ENCODE measurements at regions not wholly inside any gene's neighbourhood (a gene's known extent, or its start where the extent isn't known, plus 50 kb on each side); places are given as distances from the start of the nearest gene placed in this dataset.

GRCh38 chr3:25895443-25895842 is 105.6 kb downstream of the OXSM start:
- no peak for TF ChIP-seq YY1 (IDR thresholded peaks at IDR 0.05; ENCODE audit: insufficient read depth, insufficient replicate concordance, low read depth, low read length)
- no peak for TF ChIP-seq CBX1 (IDR thresholded peaks at IDR 0.05; ENCODE audit: low read depth)
- no peak for TF ChIP-seq ZBTB42 (CRISPR knock-in tag; IDR thresholded peaks at IDR 0.05)
- no peak for TF ChIP-seq ZBTB7B (CRISPR knock-in tag; IDR thresholded peaks at IDR 0.05)
- TF ChIP-seq MXD1 (CRISPR knock-in tag; IDR thresholded peaks at IDR 0.05), result no peak
- TF ChIP-seq ZC3H4 (CRISPR knock-in tag; IDR thresholded peaks at IDR 0.05; ENCODE audit: borderline replicate concordance), result no peak
- TF ChIP-seq SRSF1 (optimal IDR thresholded peaks at IDR 0.05; ENCODE audit: low read depth, low read length), result no peak
- no peak for TF ChIP-seq SATB2 (CRISPR knock-in tag; IDR thresholded peaks at IDR 0.05)
- no peak for TF ChIP-seq ASH2L (IDR thresholded peaks at IDR 0.05; ENCODE audit: insufficient read length, low read depth, low read length)
- no peak for TF ChIP-seq MEIS2 (CRISPR knock-in tag; IDR thresholded peaks at IDR 0.05)
- no peak for TF ChIP-seq ZNF143 (CRISPR knock-in tag; IDR thresholded peaks at IDR 0.05)
- TF ChIP-seq TRAFD1 (CRISPR knock-in tag; IDR thresholded peaks at IDR 0.05; ENCODE audit: borderline replicate concordance), result no peak
- TF ChIP-seq NR2F2 (IDR thresholded peaks at IDR 0.05; ENCODE audit: borderline replicate concordance, low read depth), result no peak
- no peak for TF ChIP-seq KLF16 (CRISPR knock-in tag; IDR thresholded peaks at IDR 0.05)
- no peak for TF ChIP-seq THAP7 (CRISPR knock-in tag; IDR thresholded peaks at IDR 0.05)
- TF ChIP-seq CHD4 (IDR thresholded peaks at IDR 0.05; ENCODE audit: borderline replicate concordance, low read length), result no peak
- ChIA-PET POLR2A (no interaction called here), CTCF (ENCODE audit: low intra/inter-chr PET ratio, low total read pairs) (no interaction called here)
- no peaks in the 10 kb centered on the region for H3K36me3 ChIP-seq (replicated peaks in 1 of 2; ENCODE audit: control insufficient read depth in 1 of 2, insufficient read depth in 2 of 2, low read length in 2 of 2)
- DNase-seq (ENCODE audit: low spot score), result no peak
- H3K4me3 ChIP-seq (replicated peaks in 1 of 3; ENCODE audit: insufficient read depth in 1 of 3, low read depth in 2 of 3, low read length in 3 of 3), result no peak overlapping the region
- BruUV-seq (replicated peaks), result no TSS peak
- WGBS (ENCODE audit: low lambda C conversion rate), result 27% methylated on average over 3 of the region's 3 CpGs
- H3K4me2 ChIP-seq (ENCODE audit: low read depth, low read length), result no peak overlapping the region
- no peak overlapping the region for H3K9ac ChIP-seq (ENCODE audit: insufficient read depth, low read depth, low read length)
- no peak for FAIRE-seq
- no peak overlapping the region for H3K27ac ChIP-seq (ENCODE audit: extremely low read length, insufficient read depth, low read length)
- H3K9me3 ChIP-seq (ENCODE audit: low read length), result no peaks in the 10 kb centered on the region
- no peak overlapping the region for H2AFZ ChIP-seq (ENCODE audit: low read length)
- no peak for ATAC-seq
- H3K27me3 ChIP-seq (ENCODE audit: control insufficient read depth in 1 of 2, insufficient read depth in 2 of 2, low read length in 2 of 2), result no peaks in the 10 kb centered on the region
- no peaks in the 10 kb centered on the region for H3K4me1 ChIP-seq (ENCODE audit: insufficient read depth, low read length)
- intact Hi-C loops (cut with micrococcal nuclease; ENCODE audit: unreplicated experiment) (no loop called here), in situ Hi-C loops (cut with HindIII; ENCODE audit: extremely low pct_ligation_motif_present, low pct_unique_long_range_greater_than_20kb) (no loop called here)
- no peaks in the 10 kb centered on the region for H3K79me2 ChIP-seq (ENCODE audit: insufficient read depth, low read length)
- H4K20me1 ChIP-seq (ENCODE audit: insufficient read depth, low read length), result no peaks in the 10 kb centered on the region

Measured in HepG2 (cell line).